Activated T-helper 2 cell treated with anti-CD3 and anti-CD28 coated beads, Interferon-gamma antibody, Interleukin-2, Interleukin-4, amounts not matched to agents 10 μg/mL and 5 μg/mL and 100 μg/mL, durations not matched to agents 14 hours and 24 hours and 36 hours (primary cell): ENCODE measurements at regions not wholly inside any gene's neighbourhood (a gene's known extent, or its start where the extent isn't known, plus 50 kb on each side); places are given as distances from the start of the nearest gene placed in this dataset.
"Not testable (repeated sequence)": the region's sequence is repeated elsewhere in the genome, so short reads cannot be mapped to it uniquely, and the experiment has no call there.

Source experiments
- DNase-seq: peaks from one replicate; pipeline ENCODE4 v3.0.0; 2021; ENCODE audit warnings: low spot score
- H3K27ac Mint-ChIP-seq: one replicate; pipeline ENCODE4 v1.8.0; 2021; ENCODE audit warnings: mixed read lengths
- H3K27me3 Mint-ChIP-seq: one replicate; pipeline ENCODE4 v1.8.0; 2021; ENCODE audit warnings: low read depth, mixed read lengths
- H3K36me3 Mint-ChIP-seq: one replicate; pipeline ENCODE4 v1.8.0; 2021; ENCODE audit warnings: low read depth, mixed read lengths
- H3K4me1 Mint-ChIP-seq: one replicate; pipeline ENCODE4 v1.8.0; 2021; ENCODE audit warnings: low read depth, mixed read lengths
- H3K4me3 Mint-ChIP-seq: one replicate; pipeline ENCODE4 v1.8.0; 2021; ENCODE audit warnings: low read depth, mild to moderate bottlenecking, moderate library complexity, mixed read lengths
- H3K9me3 Mint-ChIP-seq: one replicate; pipeline ENCODE4 v1.8.0; 2021; ENCODE audit warnings: mixed read lengths
- intact Hi-C: fragments of 100-400 bp; cut with micrococcal nuclease; formaldehyde crosslinking; loops from one replicate; pipeline ENCODE4 v1.15.1; 2023

- no peak for DNase-seq
- intact Hi-C loops, result no loop called here
- Mint-ChIP-seq H3K27ac (no peak overlapping the region), H3K9me3 (no peaks in the 10 kb centered on the region), H3K27me3 (peaks cover 5% of the 10 kb centered on the region), H3K36me3 (no peaks in the 10 kb centered on the region), H3K4me1 (peaks cover 4% of the 10 kb centered on the region), H3K4me3 (no peak overlapping the region)
Measured at GRCh38 chr12:59517522-59517921, 78.3 kb upstream of the SLC16A7 start.

- H3K4me3 Mint-ChIP-seq, result no peak overlapping the region
- no peak for DNase-seq
- H3K36me3 Mint-ChIP-seq, result no peaks in the 10 kb centered on the region
- H3K27ac Mint-ChIP-seq, result no peak overlapping the region
- no peaks in the 10 kb centered on the region for H3K9me3 Mint-ChIP-seq
- peaks cover 9% of the 10 kb centered on the region for H3K4me1 Mint-ChIP-seq
- intact Hi-C loops, result no loop called here
- peaks cover 4% of the 10 kb centered on the region for H3K27me3 Mint-ChIP-seq
Measured at GRCh38 chr12:59500915-59501314, 94.9 kb upstream of the SLC16A7 start.

GRCh38 chr12:59500335-59500734 is 95.5 kb upstream of the SLC16A7 start:
- Mint-ChIP-seq H3K27me3 (peaks cover 4% of the 10 kb centered on the region), H3K9me3 (no peaks in the 10 kb centered on the region), H3K4me3 (no peak overlapping the region), H3K27ac (no peak overlapping the region), H3K4me1 (peaks cover 9% of the 10 kb centered on the region), H3K36me3 (no peaks in the 10 kb centered on the region)
- DNase-seq, result no peak
- intact Hi-C loops, result no loop called here

GRCh38 chr12:59499774-59500173 is 96.1 kb upstream of the SLC16A7 start:
- no peaks in the 10 kb centered on the region for H3K9me3 Mint-ChIP-seq
- DNase-seq, result no peak
- intact Hi-C loops, result no loop called here
- H3K27me3 Mint-ChIP-seq, result peaks cover 4% of the 10 kb centered on the region
- no peak overlapping the region for H3K27ac Mint-ChIP-seq
- H3K4me1 Mint-ChIP-seq, result peaks cover 9% of the 10 kb centered on the region
- no peak overlapping the region for H3K4me3 Mint-ChIP-seq
- no peaks in the 10 kb centered on the region for H3K36me3 Mint-ChIP-seq

GRCh38 chr12:59494617-59495016 is 101.2 kb upstream of the SLC16A7 start:
- H3K36me3 Mint-ChIP-seq, result no peaks in the 10 kb centered on the region
- intact Hi-C loops, result no loop called here
- no peak overlapping the region for H3K4me3 Mint-ChIP-seq
- H3K27me3 Mint-ChIP-seq, result peaks cover 4% of the 10 kb centered on the region
- no peak overlapping the region for H3K27ac Mint-ChIP-seq
- no peak for DNase-seq
- H3K4me1 Mint-ChIP-seq, result peaks cover 2% of the 10 kb centered on the region
- H3K9me3 Mint-ChIP-seq, result no peaks in the 10 kb centered on the region

GRCh38 chr12:59491877-59492276 is 104.0 kb upstream of the SLC16A7 start:
- H3K36me3 Mint-ChIP-seq, result no peaks in the 10 kb centered on the region
- intact Hi-C loops, result no loop called here
- H3K27ac Mint-ChIP-seq, result no peak overlapping the region
- H3K4me3 Mint-ChIP-seq, result no peak overlapping the region
- H3K4me1 Mint-ChIP-seq, result no peaks in the 10 kb centered on the region
- no peaks in the 10 kb centered on the region for H3K27me3 Mint-ChIP-seq
- peaks cover 5% of the 10 kb centered on the region for H3K9me3 Mint-ChIP-seq
- DNase-seq, result no peak

GRCh38 chr12:59486827-59487226 is 109.0 kb upstream of the SLC16A7 start:
- H3K4me1 Mint-ChIP-seq, result no peaks in the 10 kb centered on the region
- no peak overlapping the region for H3K27ac Mint-ChIP-seq
- H3K4me3 Mint-ChIP-seq, result no peak overlapping the region
- DNase-seq, result no peak
- H3K9me3 Mint-ChIP-seq, result peaks cover 5% of the 10 kb centered on the region
- H3K27me3 Mint-ChIP-seq, result no peaks in the 10 kb centered on the region
- intact Hi-C loops, result no loop called here
- no peaks in the 10 kb centered on the region for H3K36me3 Mint-ChIP-seq

GRCh38 chr12:59484575-59484974 is 111.3 kb upstream of the SLC16A7 start:
- Mint-ChIP-seq H3K27me3 (no peaks in the 10 kb centered on the region), H3K27ac (no peak overlapping the region), H3K9me3 (peaks cover 5% of the 10 kb centered on the region), H3K36me3 (no peaks in the 10 kb centered on the region), H3K4me1 (no peaks in the 10 kb centered on the region), H3K4me3 (no peak overlapping the region)
- DNase-seq, result no peak
- intact Hi-C loops, result no loop called here

- H3K27ac Mint-ChIP-seq, H3K27me3 Mint-ChIP-seq, H3K9me3 Mint-ChIP-seq, H3K4me3 Mint-ChIP-seq, intact Hi-C loops, H3K4me1 Mint-ChIP-seq, DNase-seq, H3K36me3 Mint-ChIP-seq: not testable (repeated sequence)
Measured at GRCh38 chr12:59474236-59474635, 121.6 kb upstream of the SLC16A7 start.

GRCh38 chr12:59472273-59472672 is 123.6 kb upstream of the SLC16A7 start:
- Mint-ChIP-seq H3K27ac (no peak overlapping the region), H3K9me3 (peaks cover 4% of the 10 kb centered on the region), H3K36me3 (no peaks in the 10 kb centered on the region), H3K4me1 (peaks cover 4% of the 10 kb centered on the region), H3K27me3 (no peaks in the 10 kb centered on the region), H3K4me3 (no peak overlapping the region)
- intact Hi-C loops, result no loop called here
- DNase-seq, result no peak

GRCh38 chr12:59459966-59460660 is 135.7 kb upstream of the SLC16A7 start:
- Mint-ChIP-seq H3K27me3 (no peaks in the 10 kb centered on the region), H3K4me1 (no peaks in the 10 kb centered on the region), H3K27ac (no peak overlapping the region), H3K36me3 (no peaks in the 10 kb centered on the region), H3K9me3 (no peaks in the 10 kb centered on the region), H3K4me3 (no peak overlapping the region)
- intact Hi-C loops, result no loop called here
- no peak for DNase-seq

GRCh38 chr12:59453475-59453874 is 142.4 kb upstream of the SLC16A7 start:
- Mint-ChIP-seq H3K27me3 (no peaks in the 10 kb centered on the region), H3K36me3 (no peaks in the 10 kb centered on the region), H3K27ac (no peak overlapping the region), H3K9me3 (no peaks in the 10 kb centered on the region), H3K4me3 (no peak overlapping the region), H3K4me1 (no peaks in the 10 kb centered on the region)
- no peak for DNase-seq
- intact Hi-C loops, result no loop called here

GRCh38 chr12:59452746-59453145 is 143.1 kb upstream of the SLC16A7 start:
- Mint-ChIP-seq H3K27me3 (no peaks in the 10 kb centered on the region), H3K9me3 (no peaks in the 10 kb centered on the region), H3K4me3 (no peak overlapping the region), H3K36me3 (no peaks in the 10 kb centered on the region), H3K27ac (no peak overlapping the region), H3K4me1 (no peaks in the 10 kb centered on the region)
- intact Hi-C loops, result no loop called here
- no peak for DNase-seq

- Mint-ChIP-seq H3K4me3 (no peak overlapping the region), H3K4me1 (no peaks in the 10 kb centered on the region), H3K9me3 (no peaks in the 10 kb centered on the region), H3K27ac (no peak overlapping the region), H3K27me3 (no peaks in the 10 kb centered on the region), H3K36me3 (no peaks in the 10 kb centered on the region)
- DNase-seq, result no peak
- intact Hi-C loops, result no loop called here
Measured at GRCh38 chr12:59452259-59452658, 143.6 kb upstream of the SLC16A7 start.
